GM21723 (cell line): ENCODE measurements at regions not wholly inside any gene's neighbourhood (a gene's known extent, or its start where the extent isn't known, plus 50 kb on each side); places are given as distances from the start of the nearest gene placed in this dataset.
"Not testable (repeated sequence)": the region's sequence is repeated elsewhere in the genome, so short reads cannot be mapped to it uniquely, and the experiment has no call there.

Source experiments
- ATAC-seq: cut with Tn5 transposase; IDR thresholded peaks from one replicate; pipeline ENCODE4 v1.9.1; 2021; ENCODE audit warnings: mild to moderate bottlenecking, moderate library complexity; ENCODE audit not compliant: unreplicated experiment

DNA sequence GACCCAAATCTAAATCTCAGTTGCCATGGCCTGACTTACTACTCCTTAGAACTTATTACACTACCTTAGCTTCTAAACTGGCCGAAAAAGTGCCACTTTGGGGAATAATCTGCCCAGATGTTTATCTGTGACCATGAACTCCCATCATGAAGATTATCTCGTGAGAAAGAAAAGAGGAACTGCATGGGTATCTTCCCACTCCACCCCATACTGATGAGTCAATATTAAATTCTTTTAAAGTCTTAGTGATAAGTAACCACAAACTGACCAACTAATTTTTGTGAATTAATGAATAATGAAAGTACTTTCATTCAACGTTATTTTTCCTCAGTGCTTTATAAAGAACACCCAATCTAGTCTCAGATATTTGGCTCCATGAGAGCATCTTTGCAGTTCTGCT lies 493.5 kb downstream of the EBF1 start:
- ATAC-seq = no peak

DNA sequence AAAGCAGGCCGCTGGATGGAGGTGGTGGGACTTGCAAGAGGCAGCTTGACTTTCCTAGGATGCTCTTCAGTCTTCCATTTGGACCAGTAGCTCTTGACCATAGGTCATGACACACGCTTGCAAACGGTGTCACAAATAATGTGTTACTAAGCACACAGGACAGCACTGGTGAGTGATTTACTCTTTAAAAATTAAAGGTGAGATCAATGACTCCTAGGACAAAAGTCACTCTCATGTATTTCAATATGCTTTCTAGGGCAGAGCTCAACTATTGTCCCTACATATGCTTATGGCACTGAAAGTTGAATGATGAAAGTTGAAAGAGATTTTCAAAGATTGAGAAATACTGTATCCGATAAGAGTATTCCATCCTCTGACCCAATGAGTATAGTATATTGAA lies 496.7 kb downstream of the EBF1 start:
- ATAC-seq = no peak

DNA sequence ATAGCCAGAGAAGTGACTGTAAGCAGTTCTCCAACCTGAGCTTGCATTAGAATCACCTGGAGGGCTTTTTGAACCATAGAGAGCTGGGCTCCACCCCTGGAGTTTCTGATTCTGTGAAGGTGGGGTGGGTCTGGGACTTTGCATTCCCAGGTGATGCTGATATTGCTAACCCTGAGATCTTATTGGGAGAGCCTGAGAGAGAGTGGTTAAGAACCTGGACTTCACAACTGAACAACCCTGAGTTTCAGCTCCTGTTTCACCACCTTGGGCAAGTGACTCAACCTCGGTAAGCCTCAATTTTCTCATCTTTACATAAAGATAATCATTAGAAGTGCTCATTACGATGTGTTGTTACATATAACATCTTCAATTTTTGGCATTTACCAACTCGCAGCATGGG lies 498.6 kb downstream of the EBF1 start:
- ATAC-seq = no peak

DNA sequence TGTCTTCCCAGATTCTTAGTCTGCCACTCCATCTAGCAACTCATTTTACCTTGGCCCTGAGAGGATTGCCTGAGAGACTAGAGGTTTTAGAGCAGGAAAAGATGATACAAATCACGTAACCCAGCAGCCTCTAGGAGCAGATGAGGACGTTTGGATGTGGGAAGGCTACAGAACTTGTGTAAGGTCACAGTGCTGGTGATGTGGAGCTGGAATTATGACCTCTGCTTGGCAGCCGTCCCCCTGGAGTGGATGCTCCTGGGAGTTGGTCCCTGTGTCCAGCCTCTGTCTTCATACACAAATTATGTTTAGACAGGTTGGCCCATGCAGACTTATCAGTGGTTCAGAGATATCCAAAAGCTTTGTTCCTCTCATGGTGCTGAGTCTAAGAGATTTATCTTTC lies 499.0 kb downstream of the EBF1 start:
- ATAC-seq = no peak

DNA sequence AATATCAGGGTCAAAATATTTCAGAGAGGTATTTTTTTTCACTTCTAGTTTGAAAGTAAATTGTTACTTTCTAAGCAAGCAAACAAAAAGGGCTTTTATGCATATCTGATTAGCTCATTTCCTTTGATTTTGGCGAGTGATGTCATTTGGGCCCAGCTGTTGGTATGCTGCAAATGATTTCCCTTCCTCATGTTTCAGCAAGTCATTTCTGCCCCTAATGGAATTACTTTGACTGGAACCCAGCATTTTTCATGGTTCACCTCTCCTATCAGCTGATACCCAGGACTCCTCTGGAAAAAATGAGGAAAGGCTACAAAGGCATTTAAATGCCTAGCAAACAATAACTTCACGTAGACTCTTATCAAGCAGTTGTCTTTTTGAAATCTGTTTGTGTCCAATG lies 500.6 kb downstream of the EBF1 start:
- ATAC-seq = no peak

DNA sequence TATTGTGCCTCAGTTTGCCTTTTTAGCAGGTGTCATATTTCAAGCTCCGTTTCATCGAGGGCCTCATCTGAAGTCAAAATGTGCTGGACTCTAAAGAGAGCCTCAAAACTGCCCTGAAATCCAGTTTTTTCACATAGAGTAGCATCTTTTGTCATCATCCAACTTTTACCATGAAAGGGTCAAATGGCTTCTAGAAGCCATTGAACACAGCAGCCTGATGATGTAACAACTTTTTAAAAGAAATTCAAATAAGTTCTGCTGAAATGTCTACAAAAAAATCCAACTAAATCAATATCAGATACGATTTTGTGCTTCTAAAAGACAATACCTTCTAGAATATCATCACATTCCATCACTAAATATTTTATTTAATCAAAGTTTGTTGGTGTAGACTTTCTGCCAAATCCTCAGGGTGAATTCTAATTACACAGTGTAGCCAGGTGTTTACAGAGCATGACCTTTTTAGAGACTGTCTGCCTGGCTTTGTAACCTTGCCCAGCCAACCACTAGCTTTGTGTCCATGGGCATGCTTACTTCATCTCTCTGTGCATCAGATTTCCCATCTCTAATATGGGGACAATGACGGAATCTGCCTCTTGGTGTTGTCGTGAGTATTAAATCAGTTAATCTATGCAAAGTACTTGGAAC lies 505.0 kb downstream of the EBF1 start:
- ATAC-seq = no peak

DNA sequence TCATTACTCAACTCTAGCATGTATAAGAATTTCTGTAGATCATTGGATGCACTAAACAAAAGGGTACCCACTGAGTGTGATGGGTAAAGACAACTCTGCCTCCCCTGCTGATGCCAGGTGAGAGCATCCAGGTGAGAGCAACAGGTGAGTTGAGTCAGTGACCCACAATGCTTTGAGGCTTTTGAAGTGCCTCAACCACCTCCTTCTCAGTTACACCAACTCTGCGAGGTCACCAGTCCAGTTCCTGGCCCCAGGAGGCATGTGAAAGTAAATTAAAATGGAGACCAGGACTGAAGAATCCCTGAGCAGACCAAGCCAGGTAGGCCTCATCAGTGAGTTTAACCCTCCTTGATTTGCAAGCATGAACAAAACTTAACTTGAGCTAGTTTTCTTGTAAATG lies 505.8 kb downstream of the EBF1 start:
- no peak for ATAC-seq

DNA sequence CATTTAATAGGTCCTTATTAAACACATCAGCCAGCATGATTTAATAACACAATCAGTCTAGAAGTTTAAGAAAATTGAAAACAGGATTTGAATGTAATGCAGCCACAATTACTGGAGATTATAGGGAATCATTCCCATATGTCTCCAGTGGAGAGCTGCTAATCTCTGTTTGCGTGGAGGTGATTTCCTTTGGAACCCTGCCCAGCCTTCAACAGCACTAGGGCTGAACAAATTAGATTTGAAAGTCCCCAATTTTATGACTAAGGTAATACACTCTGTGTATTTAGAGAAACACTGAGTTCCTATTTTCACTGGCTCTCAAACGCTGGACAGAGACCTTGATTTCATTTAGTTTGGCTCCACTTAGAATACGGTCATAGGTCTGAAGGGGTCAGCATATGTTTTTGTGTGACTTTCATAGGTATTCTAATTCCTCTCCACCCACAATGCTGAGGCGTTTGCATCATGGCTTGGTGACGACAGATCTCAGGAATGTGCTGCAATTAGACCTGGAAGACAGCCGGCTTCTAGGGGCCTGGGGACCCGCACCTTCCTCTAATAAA lies 508.3 kb downstream of the EBF1 start:
- no peak for ATAC-seq

DNA sequence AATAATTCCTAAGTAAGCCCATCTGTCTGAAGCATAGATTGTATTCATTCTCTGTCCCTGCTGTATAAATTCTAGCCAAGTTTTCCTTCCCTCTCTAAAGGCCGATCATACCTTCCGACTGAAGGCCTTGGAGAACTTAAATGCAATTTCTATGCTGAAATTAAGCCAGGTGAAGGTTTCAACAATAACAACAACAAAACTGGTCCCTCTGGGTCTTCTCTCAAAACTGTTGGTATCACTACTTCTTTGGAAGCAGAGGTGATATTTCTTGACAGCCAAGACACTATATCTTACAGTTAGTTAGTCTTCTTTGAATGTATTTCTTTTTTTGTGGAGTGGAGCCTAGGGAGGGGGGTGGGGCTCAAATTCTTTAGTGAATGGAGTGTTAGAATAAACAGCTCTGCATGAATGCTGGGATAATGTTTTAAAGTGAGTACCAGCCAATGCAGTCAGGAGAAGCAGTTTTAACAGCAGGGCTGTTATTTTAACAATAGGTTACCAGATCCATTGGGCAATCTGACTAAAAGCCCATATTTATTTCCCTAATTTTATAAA lies 508.9 kb downstream of the EBF1 start:
- ATAC-seq = no peak

DNA sequence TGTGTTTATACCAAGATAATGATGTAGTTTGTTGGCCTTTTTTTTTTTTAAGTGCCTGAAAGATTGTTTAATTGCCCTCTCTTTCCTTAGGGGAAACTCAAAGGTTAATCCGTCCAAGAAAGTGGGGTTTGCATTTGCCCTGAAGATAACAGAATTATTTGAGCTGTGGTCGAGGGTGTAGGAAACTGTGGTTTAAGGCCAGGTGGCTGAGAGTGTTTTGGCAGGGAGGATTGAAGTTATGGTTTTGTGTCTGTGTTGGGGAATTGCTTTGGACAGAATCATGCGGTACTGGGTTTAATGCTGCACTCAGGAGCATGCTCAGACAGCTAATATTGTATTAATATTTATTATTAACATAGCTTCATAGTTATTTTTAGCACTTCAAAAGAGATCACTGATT lies 509.8 kb downstream of the EBF1 start:
- no peak for ATAC-seq

DNA sequence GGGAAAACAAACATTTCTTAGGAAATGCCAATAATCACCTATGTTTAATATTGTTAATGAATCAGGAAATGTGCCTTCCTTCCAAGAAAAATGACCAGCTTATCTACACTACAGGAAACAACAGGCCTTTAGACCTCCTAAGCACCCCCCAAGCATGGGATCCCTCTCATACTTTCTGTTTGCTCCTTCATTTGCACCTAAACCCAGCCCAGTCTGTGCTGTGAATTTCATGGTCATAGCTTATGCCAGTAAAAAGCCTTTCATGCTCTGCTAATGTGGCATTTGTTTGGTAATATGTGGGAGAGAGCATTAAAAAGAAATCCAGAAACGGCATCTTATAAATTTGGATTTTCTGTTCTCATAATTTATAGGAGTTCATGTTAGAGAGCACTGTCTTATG lies 511.1 kb downstream of the EBF1 start:
- ATAC-seq = no peak

DNA sequence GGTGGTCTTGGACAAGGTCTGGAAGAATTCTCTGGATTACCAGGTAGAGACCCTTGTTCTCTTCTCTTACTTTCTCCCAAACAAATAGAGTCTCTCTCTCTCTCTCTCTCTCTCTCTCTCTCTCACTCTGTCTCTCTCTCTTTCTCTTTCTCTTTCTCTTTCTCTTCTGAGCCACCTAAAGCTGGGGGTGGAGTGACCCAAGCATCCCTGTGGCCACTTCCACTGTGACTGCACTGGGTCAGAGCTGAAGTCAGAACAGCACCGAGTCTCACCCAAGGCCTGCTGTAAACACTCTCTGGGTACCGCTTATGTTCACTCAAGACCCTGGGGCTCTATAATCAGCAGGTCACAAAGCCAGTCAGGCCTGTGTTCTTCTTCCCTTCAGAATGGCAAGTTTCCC lies 513.7 kb downstream of the EBF1 start:
- no peak for ATAC-seq

DNA sequence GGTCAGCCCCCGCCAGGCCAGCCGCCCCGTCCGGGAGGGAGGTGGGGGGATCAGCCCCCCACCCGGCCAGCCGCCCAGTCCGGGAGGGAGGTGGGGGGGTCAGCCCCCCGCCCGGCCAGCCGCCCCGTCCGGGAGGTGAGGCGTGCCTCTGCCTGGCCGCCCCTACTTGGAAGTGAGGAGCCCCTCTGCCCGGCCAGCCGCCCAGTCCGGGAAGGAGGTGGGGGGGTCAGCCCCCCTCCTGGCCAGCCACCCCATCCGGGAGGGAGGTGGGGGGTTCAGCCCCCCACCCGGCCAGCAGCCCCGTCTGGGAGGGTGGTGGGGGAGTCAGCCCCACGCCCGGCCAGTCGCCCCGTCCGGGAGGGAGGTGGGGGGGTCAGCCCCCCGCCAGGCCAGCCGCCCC lies 517.0 kb downstream of the EBF1 start:
- not testable (repeated sequence) for ATAC-seq

DNA sequence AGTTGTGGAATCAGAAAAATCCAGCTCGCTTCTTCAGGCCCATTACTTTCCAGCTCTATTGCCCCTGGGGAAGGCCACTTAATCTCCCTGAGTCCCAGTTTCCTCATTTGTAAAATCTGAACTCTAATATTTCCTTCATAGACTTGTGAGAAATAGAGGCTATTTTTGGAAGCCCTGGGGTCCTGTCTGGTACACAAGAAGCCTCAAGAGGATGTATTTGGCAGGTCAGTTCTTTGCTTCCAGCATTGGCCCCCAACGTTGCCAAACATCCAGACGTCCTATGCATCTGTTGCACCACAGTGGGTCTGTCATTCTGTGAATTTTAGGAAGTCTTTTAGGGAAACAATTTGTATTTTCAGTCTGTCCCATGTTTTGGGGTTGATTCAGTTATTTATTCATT lies 525.9 kb downstream of the EBF1 start:
- ATAC-seq = no peak

DNA sequence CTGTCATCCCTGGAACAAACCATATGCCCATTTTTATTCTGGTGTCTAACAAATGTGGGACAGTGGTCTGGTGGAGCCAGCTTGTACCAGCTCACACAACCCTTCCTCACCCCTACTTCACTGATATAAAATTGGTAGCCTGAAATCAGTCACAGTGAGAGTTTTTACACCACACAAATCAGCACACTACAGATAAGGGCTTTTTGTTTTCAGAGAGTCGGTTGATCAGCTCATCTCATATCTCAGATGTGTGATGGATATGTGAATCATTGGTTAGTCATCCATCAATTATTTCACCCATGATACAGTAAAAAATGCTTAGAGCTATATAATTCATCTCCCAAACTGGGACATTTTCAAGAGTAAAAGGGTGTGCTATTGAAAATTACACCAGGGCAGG lies 529.2 kb downstream of the EBF1 start:
- no peak for ATAC-seq

DNA sequence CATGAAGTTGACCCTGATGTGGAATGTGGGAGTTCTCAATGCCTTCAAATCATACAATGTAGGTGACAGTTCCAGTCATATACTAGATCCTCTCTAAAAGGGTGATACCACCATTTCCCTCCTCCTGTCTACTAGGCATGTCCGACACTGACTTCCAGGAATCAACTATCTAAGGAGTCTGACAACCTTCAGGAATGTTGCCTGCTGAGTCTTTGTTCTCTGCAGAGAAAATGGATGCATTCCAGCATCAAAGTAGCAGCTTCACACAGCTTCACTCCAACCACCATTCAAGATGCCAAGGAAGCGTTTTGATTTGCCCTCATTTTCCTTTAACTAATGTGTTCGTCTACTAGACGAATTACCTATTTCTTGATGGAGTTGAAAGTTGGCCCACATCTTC lies 530.2 kb downstream of the EBF1 start:
- no peak for ATAC-seq

DNA sequence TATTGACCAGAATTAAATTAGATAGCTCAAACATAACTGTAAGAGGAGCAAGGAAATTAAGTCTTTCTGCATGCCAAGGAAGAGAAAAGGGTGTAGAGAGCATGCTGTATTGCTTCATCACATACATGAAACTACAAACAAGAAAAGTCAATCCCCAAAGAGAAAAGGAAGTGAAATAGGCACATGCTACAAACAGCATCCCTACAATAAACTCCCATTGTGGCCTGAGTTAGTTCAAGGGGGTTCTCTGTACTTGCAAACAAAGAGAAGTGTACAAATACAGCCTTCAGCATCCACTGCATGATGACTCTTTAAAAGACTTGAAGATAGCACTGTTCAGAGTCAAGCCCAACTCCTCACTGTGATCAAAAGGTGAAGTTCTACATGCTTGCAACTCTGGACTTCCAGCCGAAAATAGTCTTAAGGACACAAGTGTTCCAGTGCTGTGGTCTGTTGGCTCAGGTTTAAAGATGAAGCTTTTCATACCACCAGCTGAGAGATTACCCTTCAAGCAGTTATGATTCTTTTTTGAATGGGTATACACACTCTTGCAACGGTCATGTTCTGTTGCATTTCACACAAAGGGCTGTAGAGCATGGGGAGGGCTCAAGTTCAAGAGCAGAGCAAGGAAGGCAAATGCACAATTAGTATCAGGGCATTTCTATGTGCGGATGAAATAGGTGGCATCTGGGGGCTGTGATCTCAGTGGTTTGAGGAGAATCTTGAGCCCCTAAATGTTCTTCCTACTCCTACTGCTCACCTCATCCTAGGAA lies 534.5 kb downstream of the EBF1 start:
- ATAC-seq = peak; percentile 47

DNA sequence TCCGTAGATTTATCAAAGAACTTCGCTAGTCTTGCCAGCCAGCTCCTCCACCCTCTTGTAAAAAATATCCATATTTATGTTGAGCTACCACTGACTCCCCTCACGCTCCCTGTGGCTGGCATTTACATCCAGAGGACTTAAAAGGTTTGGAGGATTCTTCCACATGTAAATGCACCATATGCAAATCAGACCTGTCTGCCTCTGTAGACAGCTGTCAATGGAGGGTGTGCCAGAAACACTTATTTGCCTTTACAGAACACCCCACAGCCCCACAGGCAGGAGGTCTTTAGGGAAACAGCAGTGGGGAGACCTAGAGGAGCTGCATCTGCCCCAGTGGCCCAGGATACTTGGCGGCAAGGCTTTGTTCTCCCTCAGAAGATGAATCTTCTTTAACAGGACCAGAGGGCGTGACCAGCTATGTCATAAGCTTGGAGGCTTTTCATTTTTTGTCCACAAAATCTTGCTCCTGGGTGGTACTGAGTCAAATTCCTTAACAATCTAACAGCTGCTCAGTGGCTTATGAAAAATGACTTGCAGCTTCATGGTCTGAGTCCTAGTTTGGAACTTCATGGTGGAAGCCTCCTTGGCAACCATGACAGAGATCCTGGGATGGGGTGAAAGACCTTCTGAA lies 535.8 kb downstream of the EBF1 start:
- no peak for ATAC-seq

DNA sequence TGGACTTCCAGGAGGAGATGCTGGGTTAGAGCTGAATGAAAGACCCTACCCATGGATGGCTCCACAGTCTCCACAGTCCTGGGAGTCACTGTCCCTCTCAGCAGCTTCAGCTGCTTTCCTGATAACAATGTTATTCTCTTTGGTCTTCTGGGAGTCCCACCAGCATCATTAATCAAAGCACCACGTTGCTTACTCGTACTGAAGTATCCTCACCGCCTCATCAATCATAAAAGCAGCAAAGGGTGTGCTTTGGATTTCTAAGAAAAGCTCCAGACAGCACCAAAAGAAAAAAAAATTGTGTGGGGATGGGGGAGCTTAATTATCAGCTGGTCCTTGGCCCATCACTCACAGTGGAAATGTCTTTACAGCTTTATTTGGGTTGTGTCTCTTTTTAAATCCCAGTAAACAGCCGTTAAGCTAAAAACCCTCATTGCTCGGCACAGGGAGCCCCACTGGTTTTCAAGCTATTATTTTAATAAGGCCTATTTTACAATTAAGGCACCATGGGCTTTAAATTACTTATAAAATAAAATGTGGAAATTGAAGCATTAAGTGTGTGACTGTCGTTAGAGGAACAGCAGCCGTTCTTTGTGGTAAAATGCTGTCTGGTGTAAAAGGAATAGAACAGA lies 538.0 kb downstream of the EBF1 start:
- ATAC-seq = no peak

DNA sequence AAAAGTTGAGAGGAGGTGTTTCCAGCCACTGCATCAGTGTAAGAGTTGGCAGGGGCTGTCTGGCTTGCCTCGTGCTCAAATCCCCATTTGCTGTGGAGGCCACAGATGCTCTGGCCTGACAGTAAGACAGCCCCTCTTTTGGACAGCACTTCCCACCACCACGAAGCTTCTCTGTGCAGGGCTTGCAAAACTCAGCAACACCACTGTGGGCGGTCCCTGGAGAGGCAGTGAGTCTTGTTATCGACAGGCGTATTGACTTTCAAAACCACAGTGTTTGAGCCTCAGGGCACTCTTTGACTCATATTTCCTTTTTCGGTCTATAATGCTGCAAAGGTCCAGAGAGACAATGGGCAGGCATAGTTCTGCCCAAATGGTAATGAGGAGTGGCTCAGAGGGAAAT lies 539.5 kb downstream of the EBF1 start:
- peak; percentile 89 for ATAC-seq

DNA sequence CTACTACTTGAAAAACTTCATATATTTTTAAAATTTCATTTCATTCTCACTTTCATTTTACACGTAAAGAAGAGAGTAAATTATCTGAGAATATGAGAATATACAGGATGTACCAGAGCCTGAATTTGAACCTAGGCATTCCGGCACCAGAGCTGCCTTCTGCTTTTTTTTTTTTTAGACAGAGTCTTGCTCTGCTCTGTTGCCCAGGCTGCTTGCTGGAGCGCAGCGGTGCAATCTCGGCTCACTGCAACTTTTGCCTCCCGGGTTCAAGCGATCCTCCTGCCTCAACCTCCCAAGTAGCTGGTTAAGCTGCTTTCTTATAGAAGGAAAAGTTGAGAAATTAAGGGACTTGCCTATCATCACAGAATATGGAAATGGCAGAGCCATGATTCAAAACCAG lies 540.1 kb downstream of the EBF1 start:
- ATAC-seq = peak; percentile 72
